K562 (cell line): ENCODE measurements at regions not wholly inside any gene's neighbourhood (a gene's known extent, or its start where the extent isn't known, plus 50 kb on each side); places are given as distances from the start of the nearest gene placed in this dataset.

Experiments
- BRCA1 ChIP-seq, 2 experiments: fragments of 450-650 bp in 1 of 2; sonication (generic) in 1 of 2; formaldehyde crosslinking in 1 of 2; IDR thresholded peaks; 2 replicates each; pipeline versions ENCODE4 v1.5.0 to v1.6.1; 2017 to 2020; ENCODE audit warnings: mild to moderate bottlenecking in 1 of 2, missing genetic modification reagents in 1 of 2
- CCAR2 ChIP-seq: fragments of 200-400 bp; formaldehyde crosslinking; IDR thresholded peaks from 2 replicates; pipeline ENCODE4 v1.6.1; 2017; ENCODE audit warnings: mild to moderate bottlenecking, low read depth, low read length
- KLF10 ChIP-seq: fragments of 250-450 bp; sonication (Bioruptor Pico); IDR thresholded peaks from 2 replicates; pipeline ENCODE4 v1.6.1; 2021; ENCODE audit warnings: matching md5 sums
- KLF16 ChIP-seq: IDR thresholded peaks from 2 replicates; pipeline ENCODE4 v1.6.1; 2016; ENCODE audit warnings: antibody characterized with exemption
- MAX ChIP-seq: sonication (generic); formaldehyde crosslinking; IDR thresholded peaks from 2 replicates; pipeline ENCODE4 v1.9.0; 2022; ENCODE audit warnings: mild to moderate bottlenecking, missing genetic modification reagents
- MED1 ChIP-seq: sonication (generic); formaldehyde crosslinking; IDR thresholded peaks from 2 replicates; pipeline ENCODE4 v1.8.1; 2023; ENCODE audit warnings: missing genetic modification reagents, borderline replicate concordance
- MEF2A ChIP-seq: IDR thresholded peaks from 2 replicates; pipeline ENCODE4 v1.6.1; 2011; ENCODE audit warnings: low read depth, mild to moderate bottlenecking, low read length, moderate library complexity; ENCODE audit not compliant: control insufficient read depth
- NELFE ChIP-seq: IDR thresholded peaks from 2 replicates; pipeline ENCODE4 v1.6.1; 2011; ENCODE audit warnings: mild to moderate bottlenecking; ENCODE audit not compliant: insufficient read depth, insufficient read length
- NR2F6 ChIP-seq: fragments of 450-650 bp; formaldehyde crosslinking; IDR thresholded peaks from 2 replicates; pipeline ENCODE4 v1.4.0; 2020; ENCODE audit warnings: mild to moderate bottlenecking
- NR3C1 ChIP-seq: sonication (generic); formaldehyde crosslinking; IDR thresholded peaks from 2 replicates; pipeline ENCODE4 v1.8.1; 2022; ENCODE audit warnings: missing genetic modification reagents
- PATZ1 ChIP-seq: fragments of 250-450 bp; sonication (Bioruptor Pico); IDR thresholded peaks from 2 replicates; pipeline ENCODE4 v1.5.0; 2020; ENCODE audit warnings: mild to moderate bottlenecking, borderline replicate concordance
- SMAD2 ChIP-seq: fragments of 150-350 bp; IDR thresholded peaks from 2 replicates; pipeline ENCODE4 v1.6.1; 2014; ENCODE audit warnings: low read depth, mild to moderate bottlenecking, low read length
- SMARCA4 ChIP-seq: fragments of 450-650 bp; IDR thresholded peaks from 2 replicates; pipeline ENCODE4 v1.6.1; 2016
- TEAD1 ChIP-seq, 2 experiments: fragments of 450-650 bp in 1 of 2; sonication (generic) in 1 of 2; formaldehyde crosslinking; IDR thresholded peaks; 2 replicates each; pipeline versions ENCODE4 v1.4.0 to v1.8.0; 2020 to 2022; ENCODE audit warnings: mild to moderate bottlenecking in 2 of 2, missing genetic modification reagents in 1 of 2
- ZBTB12 ChIP-seq: fragments of 250-450 bp; sonication (Bioruptor Pico); IDR thresholded peaks from 2 replicates; pipeline ENCODE4 v1.4.0; 2020
- ZBTB5 ChIP-seq: fragments of 450-650 bp; IDR thresholded peaks from 2 replicates; pipeline ENCODE4 v1.6.1; 2017; ENCODE audit warnings: antibody characterized with exemption
- ZNF592 ChIP-seq: fragments of 450-650 bp; IDR thresholded peaks from 2 replicates; pipeline ENCODE4 v1.6.1; 2017; ENCODE audit warnings: antibody characterized with exemption, mild to moderate bottlenecking
- ZNF696 ChIP-seq: fragments of 250-450 bp; sonication (Bioruptor Pico); conservative IDR thresholded peaks from 2 replicates; pipeline ENCODE4 v1.4.0; 2020; ENCODE audit warnings: mild to moderate bottlenecking, moderate library complexity
- ZNF764 ChIP-seq: fragments of 250-450 bp; sonication (Bioruptor Pico); IDR thresholded peaks from 2 replicates; pipeline ENCODE4 v1.4.0; 2020; ENCODE audit warnings: low read depth, mild to moderate bottlenecking, moderate library complexity

GRCh38 chr22:22040472-22040871, 57.9 kb upstream of the TOP3B start (continued):
- TF ChIP-seq PATZ1 (CRISPR knock-in tag) (no peak), ZNF696 (CRISPR knock-in tag) (no peak), SMARCA4 (no peak), MEF2A (no peak), KLF16 (no peak), MED1 (CRISPR knock-in tag) (0 out of 2 replicates have a peak, but pooled peaks have one; percentile 67), ZNF592 (no peak), SMAD2 (no peak), NR2F6 (CRISPR knock-in tag) (no peak), ZBTB12 (CRISPR knock-in tag) (no peak), NELFE (no peak), TEAD1 (CRISPR knock-in tag; IDR thresholded peaks at IDR 0.05) (0 out of 4 replicates have a peak, but pooled peaks of 1 of the 2 experiments have one; percentile 42), BRCA1 (IDR thresholded peaks at IDR 0.05) (no peak), BRCA1 (CRISPR knock-in tag; IDR thresholded peaks at IDR 0.05) (peak; percentile 95; the same call in 1 of the 2 replicates), CCAR2 (no peak), MAX (CRISPR knock-in tag) (peak; percentile 43; the same call in 1 of the 2 replicates), KLF10 (CRISPR knock-in tag) (0 out of 2 replicates have a peak, but pooled peaks have one; percentile 47), ZBTB5 (no peak), NR3C1 (no peak), ZNF764 (CRISPR knock-in tag) (no peak)
